GM12872 (cell line): ENCODE measurements at regions not wholly inside any gene's neighbourhood (a gene's known extent, or its start where the extent isn't known, plus 50 kb on each side); places are given as distances from the start of the nearest gene placed in this dataset.

Source experiments
- CTCF ChIP-seq: IDR thresholded peaks from 3 replicates; pipeline ENCODE4 v1.5.1; 2011; ENCODE audit warnings: low read depth, mild to moderate bottlenecking, low read length, moderate library complexity; ENCODE audit not compliant: insufficient read depth

GRCh38 chr10:33100781-33101391 is 142.9 kb upstream of the ITGB1 start:
- no peak for TF ChIP-seq CTCF

- no peak for TF ChIP-seq CTCF
These were observed 141.7 kb upstream of the ITGB1 start for GRCh38 chr10:33099748-33100147.

GRCh38 chr10:33098951-33099663 is 141.1 kb upstream of the ITGB1 start:
- TF ChIP-seq CTCF: no peak

- TF ChIP-seq CTCF: no peak
These were observed 138.1 kb upstream of the ITGB1 start for GRCh38 chr10:33095867-33096815.

- TF ChIP-seq CTCF: no peak
These were observed 136.4 kb upstream of the ITGB1 start for GRCh38 chr10:33094263-33095051.

- TF ChIP-seq CTCF: no peak
These were observed 135.3 kb upstream of the ITGB1 start for GRCh38 chr10:33093362-33093761.
